Neuron (in vitro differentiated cells): ENCODE measurements at regions not wholly inside any gene's neighbourhood (a gene's known extent, or its start where the extent isn't known, plus 50 kb on each side); places are given as distances from the start of the nearest gene placed in this dataset.

Experiments used
- H2AFZ ChIP-seq: one replicate; pipeline ENCODE4 v1.6.1; 2013; ENCODE audit warnings: low read depth, mild to moderate bottlenecking, inconsistent platforms, low read length, moderate library complexity
- H3K27me3 ChIP-seq: one replicate; pipeline ENCODE4 v1.6.1; 2013; ENCODE audit warnings: low read length; ENCODE audit not compliant: insufficient read depth
- H3K36me3 ChIP-seq: one replicate; pipeline ENCODE4 v1.6.1; 2013; ENCODE audit warnings: low read length; ENCODE audit not compliant: insufficient read depth
- H3K4me1 ChIP-seq: one replicate; pipeline ENCODE4 v1.6.1; 2013; ENCODE audit warnings: low read length; ENCODE audit not compliant: insufficient read depth
- H3K4me3 ChIP-seq: 2 replicates; pipeline ENCODE4 v1.5.1; 2013; ENCODE audit warnings: mild to moderate bottlenecking, low read length, moderate library complexity
- H3K9me3 ChIP-seq: one replicate; pipeline ENCODE4 v1.6.1; 2013; ENCODE audit warnings: low read length

DNA sequence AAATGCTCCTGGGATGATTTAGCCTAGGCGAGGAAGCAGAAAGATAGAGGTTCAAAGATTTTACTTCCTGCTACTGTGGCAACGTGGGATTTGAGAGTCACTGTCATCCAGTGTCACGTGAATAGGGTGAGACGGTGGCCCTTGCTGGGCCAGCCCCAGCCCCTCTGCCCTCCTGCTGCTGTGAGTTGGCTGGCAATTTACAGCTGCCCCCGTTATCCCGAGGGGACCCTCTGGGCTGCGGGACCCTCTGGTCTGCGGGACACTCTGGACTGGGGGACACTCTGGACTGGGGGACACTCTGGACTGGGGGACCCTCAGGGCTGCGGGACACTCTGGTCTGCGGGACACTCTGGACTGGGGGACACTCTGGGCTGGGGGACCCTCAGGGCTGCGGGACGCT lies 765.4 kb downstream of the TRIML1 start:
- Histone ChIP-seq H3K4me3 (no peak overlapping the region), H2AFZ (no peak overlapping the region), H3K4me1 (no peaks in the 10 kb centered on the region), H3K36me3 (no peaks in the 10 kb centered on the region), H3K27me3 (no peaks in the 10 kb centered on the region), H3K9me3 (no peaks in the 10 kb centered on the region)

DNA sequence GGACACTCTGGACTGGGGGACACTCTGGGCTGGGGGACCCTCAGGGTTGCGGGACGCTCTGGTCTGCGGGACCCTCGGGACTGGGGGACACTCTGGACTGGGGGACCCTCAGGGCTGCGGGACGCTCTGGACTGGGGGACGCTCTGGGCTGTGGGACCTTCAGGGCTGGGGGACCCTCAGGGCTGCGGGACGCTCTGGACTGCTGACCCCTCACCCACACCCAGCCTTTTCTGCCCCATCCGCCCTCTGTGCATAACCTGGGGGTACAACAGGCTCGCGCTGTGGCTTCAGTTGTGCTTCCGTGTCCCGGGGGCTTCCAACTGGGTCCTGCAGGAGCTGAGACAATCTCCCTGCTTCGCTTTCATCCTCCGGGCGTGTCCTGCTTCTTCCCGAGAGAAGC lies 766.0 kb downstream of the TRIML1 start:
- Histone ChIP-seq H3K27me3 (no peaks in the 10 kb centered on the region), H2AFZ (no peak overlapping the region), H3K4me3 (no peak overlapping the region), H3K4me1 (no peaks in the 10 kb centered on the region), H3K9me3 (no peaks in the 10 kb centered on the region), H3K36me3 (no peaks in the 10 kb centered on the region)

- H3K4me1 ChIP-seq, result no peaks in the 10 kb centered on the region
- H2AFZ ChIP-seq, result no peak overlapping the region
- H3K4me3 ChIP-seq, result no peak overlapping the region
- no peaks in the 10 kb centered on the region for H3K9me3 ChIP-seq
- H3K27me3 ChIP-seq, result no peaks in the 10 kb centered on the region
- no peaks in the 10 kb centered on the region for H3K36me3 ChIP-seq
Observed at GRCh38 chr4:188911199-188911598, 772.0 kb downstream of the TRIML1 start.

GRCh38 chr4:188911707-188912106 lies 772.5 kb downstream of the TRIML1 start:
- no peaks in the 10 kb centered on the region for H3K4me1 ChIP-seq
- H3K27me3 ChIP-seq, result no peaks in the 10 kb centered on the region
- H2AFZ ChIP-seq, result no peak overlapping the region
- no peak overlapping the region for H3K4me3 ChIP-seq
- H3K9me3 ChIP-seq, result no peaks in the 10 kb centered on the region
- H3K36me3 ChIP-seq, result no peaks in the 10 kb centered on the region

DNA sequence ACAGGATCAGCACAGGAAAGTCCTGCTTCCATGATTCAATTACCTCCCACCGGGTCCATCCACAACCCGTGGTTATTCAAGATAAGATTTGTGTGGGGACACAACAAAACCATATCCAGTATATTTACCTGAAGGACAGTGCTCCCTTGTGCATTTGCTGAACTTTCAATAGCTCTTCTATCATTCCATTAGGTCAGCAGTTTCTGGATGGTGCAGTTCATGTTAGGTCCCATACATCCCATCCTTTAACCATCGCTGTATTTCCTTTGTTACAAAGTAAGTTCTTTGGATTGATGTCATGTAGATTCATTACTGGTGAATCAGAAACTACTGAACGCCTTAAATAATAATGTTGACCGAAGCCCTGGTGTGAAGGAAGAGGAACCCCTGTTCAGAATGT lies 775.9 kb downstream of the TRIML1 start:
- Histone ChIP-seq H3K4me3 (no peak overlapping the region), H3K9me3 (no peaks in the 10 kb centered on the region), H3K36me3 (no peaks in the 10 kb centered on the region), H3K4me1 (no peaks in the 10 kb centered on the region), H3K27me3 (no peaks in the 10 kb centered on the region), H2AFZ (no peak overlapping the region)

- H3K4me3 ChIP-seq, result no peak overlapping the region
- H3K4me1 ChIP-seq, result no peaks in the 10 kb centered on the region
- H2AFZ ChIP-seq, result no peak overlapping the region
- no peaks in the 10 kb centered on the region for H3K36me3 ChIP-seq
- H3K9me3 ChIP-seq, result no peaks in the 10 kb centered on the region
- H3K27me3 ChIP-seq, result no peaks in the 10 kb centered on the region
Observed at GRCh38 chr4:188918787-188919186, 779.5 kb downstream of the TRIML1 start.

GRCh38 chr4:188930822-188931221 lies 791.6 kb downstream of the TRIML1 start:
- H3K9me3 ChIP-seq, result no peaks in the 10 kb centered on the region
- no peaks in the 10 kb centered on the region for H3K36me3 ChIP-seq
- no peak overlapping the region for H3K4me3 ChIP-seq
- no peaks in the 10 kb centered on the region for H3K27me3 ChIP-seq
- no peaks in the 10 kb centered on the region for H3K4me1 ChIP-seq
- H2AFZ ChIP-seq, result no peak overlapping the region

- Histone ChIP-seq H3K9me3 (no peaks in the 10 kb centered on the region), H3K4me1 (no peaks in the 10 kb centered on the region), H3K27me3 (no peaks in the 10 kb centered on the region), H3K4me3 (no peak overlapping the region), H2AFZ (no peak overlapping the region), H3K36me3 (no peaks in the 10 kb centered on the region)
Observed at GRCh38 chr4:188934320-188934962, 795.2 kb downstream of the TRIML1 start.

GRCh38 chr4:188941524-188942119 lies 802.4 kb downstream of the TRIML1 start:
- H3K27me3 ChIP-seq, result no peaks in the 10 kb centered on the region
- H2AFZ ChIP-seq, result no peak overlapping the region
- H3K4me1 ChIP-seq, result no peaks in the 10 kb centered on the region
- H3K36me3 ChIP-seq, result no peaks in the 10 kb centered on the region
- H3K4me3 ChIP-seq, result no peak overlapping the region
- no peaks in the 10 kb centered on the region for H3K9me3 ChIP-seq

- Histone ChIP-seq H3K4me3 (no peak overlapping the region), H3K9me3 (no peaks in the 10 kb centered on the region), H3K27me3 (no peaks in the 10 kb centered on the region), H2AFZ (no peak overlapping the region), H3K4me1 (no peaks in the 10 kb centered on the region), H3K36me3 (no peaks in the 10 kb centered on the region)
Observed at GRCh38 chr4:188942606-188943005, 803.4 kb downstream of the TRIML1 start.

DNA sequence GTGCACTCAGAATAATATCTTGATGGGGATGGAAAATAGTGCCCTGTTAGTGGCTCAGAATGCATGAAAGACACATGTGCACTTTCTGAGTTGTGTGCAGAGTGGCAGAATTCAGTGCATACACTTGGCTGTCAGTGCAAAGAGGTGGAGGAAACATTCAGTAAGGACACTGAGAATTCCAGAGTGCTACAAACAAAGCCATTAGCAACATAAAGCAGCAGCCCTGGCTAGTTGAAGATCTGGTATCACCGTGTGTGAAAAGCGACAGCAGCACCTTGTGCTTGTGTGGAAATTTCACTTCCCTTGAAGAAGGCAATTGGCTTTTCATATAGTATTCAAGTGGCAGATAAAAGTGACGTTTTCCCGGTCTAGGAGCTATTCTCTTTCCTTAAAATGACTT lies 810.4 kb downstream of the TRIML1 start:
- Histone ChIP-seq H3K4me1 (no peaks in the 10 kb centered on the region), H2AFZ (no peak overlapping the region), H3K36me3 (no peaks in the 10 kb centered on the region), H3K9me3 (no peaks in the 10 kb centered on the region), H3K27me3 (no peaks in the 10 kb centered on the region), H3K4me3 (no peak overlapping the region)

- no peaks in the 10 kb centered on the region for H3K4me1 ChIP-seq
- H3K4me3 ChIP-seq, result no peak overlapping the region
- H3K36me3 ChIP-seq, result no peaks in the 10 kb centered on the region
- H3K9me3 ChIP-seq, result no peaks in the 10 kb centered on the region
- H3K27me3 ChIP-seq, result no peaks in the 10 kb centered on the region
- H2AFZ ChIP-seq, result no peak overlapping the region
Observed at GRCh38 chr4:188955066-188955465, 815.8 kb downstream of the TRIML1 start.

GRCh38 chr4:188956566-188956965 lies 817.3 kb downstream of the TRIML1 start:
- Histone ChIP-seq H3K27me3 (no peaks in the 10 kb centered on the region), H3K36me3 (no peaks in the 10 kb centered on the region), H3K4me3 (no peak overlapping the region), H2AFZ (no peak overlapping the region), H3K4me1 (no peaks in the 10 kb centered on the region), H3K9me3 (no peaks in the 10 kb centered on the region)

DNA sequence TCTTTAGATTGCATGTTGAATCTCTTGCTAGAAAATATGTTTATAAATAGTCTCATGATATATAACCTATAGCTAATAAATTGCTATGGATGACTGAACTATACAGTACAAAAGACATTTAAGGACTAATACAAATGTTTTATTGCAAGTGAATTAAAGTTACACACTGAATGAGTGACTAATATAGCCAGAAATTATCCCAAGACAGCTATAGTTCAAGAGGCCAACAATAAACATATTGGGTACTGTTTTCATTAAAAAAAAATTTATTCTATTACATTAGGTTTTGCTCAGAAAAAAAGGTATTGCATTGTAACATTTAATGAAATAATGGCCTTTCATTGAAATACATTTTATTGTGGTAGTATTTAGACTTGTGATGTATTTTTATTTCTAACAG lies 819.1 kb downstream of the TRIML1 start:
- Histone ChIP-seq H3K36me3 (no peaks in the 10 kb centered on the region), H3K4me3 (no peak overlapping the region), H3K9me3 (no peaks in the 10 kb centered on the region), H2AFZ (no peak overlapping the region), H3K27me3 (no peaks in the 10 kb centered on the region), H3K4me1 (no peaks in the 10 kb centered on the region)
